ENCODE measurements at regions not wholly inside any gene's neighbourhood (a gene's known extent, or its start where the extent isn't known, plus 50 kb on each side); places are given as distances from the start of the nearest gene placed in this dataset.

DNA sequence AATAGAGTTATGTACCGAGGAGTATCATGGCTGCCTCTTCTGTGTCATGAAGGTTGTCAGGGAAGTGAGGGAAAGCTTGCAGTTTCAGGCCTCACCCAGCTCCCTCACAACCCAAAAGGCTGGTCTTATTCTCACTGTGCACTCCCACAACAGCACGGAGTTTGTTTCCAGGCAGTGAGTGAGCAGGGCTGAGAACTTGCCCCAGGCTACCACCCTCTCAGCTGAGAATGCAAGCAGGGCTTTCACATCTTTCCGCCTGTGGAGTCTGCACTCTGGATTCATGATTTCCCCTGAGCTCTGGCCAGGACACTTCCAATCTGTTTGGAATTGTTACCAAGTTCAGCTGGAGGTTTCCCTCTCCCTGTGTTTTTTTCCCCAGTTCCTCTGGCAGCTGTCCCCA, 2284.7 kb upstream of the PCDH20 start:
- intact Hi-C loops (cut with DNase I, micrococcal nuclease) = no loop called here
- POLR2A ChIA-PET = no interaction called here
- H3K4me1 Mint-ChIP-seq (ENCODE audit: low read depth) = no peaks in the 10 kb centered on the region
- H3K36me3 ChIP-seq (ENCODE audit: insufficient read depth, low read length) = no peaks in the 10 kb centered on the region
- H3K9me3 ChIP-seq (ENCODE audit: control insufficient read depth in 1 of 2, insufficient read depth in 1 of 2, low read length in 2 of 2) = no peaks in the 10 kb centered on the region
- DNase-seq (no peak), ATAC-seq (ENCODE audit: poor library complexity) (no peak)
- H3K27ac ChIP-seq (ENCODE audit: low read depth in 1 of 2, low read length in 2 of 2) = no peak overlapping the region
- H3K4me3 ChIP-seq (ENCODE audit: low read length) = no peak overlapping the region
- TF ChIP-seq CTCF (IDR thresholded peaks at IDR 0.05) = no peak
- no peaks in the 10 kb centered on the region for H3K36me3 Mint-ChIP-seq (ENCODE audit: low read depth)
- no peak overlapping the region for H3K27ac Mint-ChIP-seq
- H3K4me3 Mint-ChIP-seq = no peak overlapping the region
- H3K27me3 Mint-ChIP-seq = no peaks in the 10 kb centered on the region
- CTCF ChIA-PET = no interaction called here
- H3K27me3 ChIP-seq (ENCODE audit: control insufficient read depth in 1 of 2, insufficient read depth in 2 of 2, low read length in 2 of 2) = no peaks in the 10 kb centered on the region
- no peaks in the 10 kb centered on the region for H3K4me1 ChIP-seq (ENCODE audit: insufficient read depth, low read length)
- H3K9me3 Mint-ChIP-seq = peaks cover 4% of the 10 kb centered on the region

- H3K4me1 ChIP-seq (ENCODE audit: insufficient read depth, low read length) = no peaks in the 10 kb centered on the region
- DNase-seq (no peak), ATAC-seq (ENCODE audit: poor library complexity) (no peak)
- H3K4me3 Mint-ChIP-seq = no peak overlapping the region
- no peaks in the 10 kb centered on the region for H3K9me3 ChIP-seq (ENCODE audit: control insufficient read depth in 1 of 2, insufficient read depth in 1 of 2, low read length in 2 of 2)
- POLR2A ChIA-PET = no interaction called here
- H3K9me3 Mint-ChIP-seq = peaks cover 2% of the 10 kb centered on the region
- no peak overlapping the region for H3K27ac ChIP-seq (ENCODE audit: low read depth in 1 of 2, low read length in 2 of 2)
- no peaks in the 10 kb centered on the region for H3K36me3 ChIP-seq (ENCODE audit: insufficient read depth, low read length)
- H3K27me3 ChIP-seq (ENCODE audit: control insufficient read depth in 1 of 2, insufficient read depth in 2 of 2, low read length in 2 of 2) = no peaks in the 10 kb centered on the region
- no peak for TF ChIP-seq CTCF (IDR thresholded peaks at IDR 0.05)
- no peaks in the 10 kb centered on the region for H3K36me3 Mint-ChIP-seq (ENCODE audit: low read depth)
- intact Hi-C loops (cut with DNase I, micrococcal nuclease) = no loop called here
- no peak overlapping the region for H3K4me3 ChIP-seq (ENCODE audit: low read length)
- CTCF ChIA-PET = no interaction called here
- H3K4me1 Mint-ChIP-seq (ENCODE audit: low read depth) = no peaks in the 10 kb centered on the region
- no peak overlapping the region for H3K27ac Mint-ChIP-seq
- no peaks in the 10 kb centered on the region for H3K27me3 Mint-ChIP-seq
Measured at GRCh38 chr13:63699948-63700347, 2284.3 kb upstream of the PCDH20 start.

GRCh38 chr13:63696055-63696454, 2280.4 kb upstream of the PCDH20 start:
- ChIA-PET CTCF (no interaction called here), POLR2A (no interaction called here)
- Mint-ChIP-seq H3K27ac (no peak overlapping the region), H3K4me1 (ENCODE audit: low read depth) (no peaks in the 10 kb centered on the region), H3K27me3 (no peaks in the 10 kb centered on the region), H3K36me3 (ENCODE audit: low read depth) (no peaks in the 10 kb centered on the region), H3K9me3 (peaks cover 5% of the 10 kb centered on the region), H3K4me3 (no peak overlapping the region)
- no peak for ATAC-seq (ENCODE audit: poor library complexity)
- no peak overlapping the region for H3K27ac ChIP-seq (ENCODE audit: low read depth in 1 of 2, low read length in 2 of 2)
- no peaks in the 10 kb centered on the region for H3K27me3 ChIP-seq (ENCODE audit: control insufficient read depth in 1 of 2, insufficient read depth in 2 of 2, low read length in 2 of 2)
- no peak for DNase-seq
- intact Hi-C loops (cut with DNase I, micrococcal nuclease) = no loop called here
- no peaks in the 10 kb centered on the region for H3K4me1 ChIP-seq (ENCODE audit: insufficient read depth, low read length)
- peaks cover 0 to 6% of the 10 kb centered on the region in 2 experiments for H3K9me3 ChIP-seq (ENCODE audit: control insufficient read depth in 1 of 2, insufficient read depth in 1 of 2, low read length in 2 of 2)
- no peaks in the 10 kb centered on the region for H3K36me3 ChIP-seq (ENCODE audit: insufficient read depth, low read length)
- H3K4me3 ChIP-seq (ENCODE audit: low read length) = no peak overlapping the region
- TF ChIP-seq CTCF (IDR thresholded peaks at IDR 0.05) = no peak
